NB4 (cell line): ENCODE measurements at regions not wholly inside any gene's neighbourhood (a gene's known extent, or its start where the extent isn't known, plus 50 kb on each side); places are given as distances from the start of the nearest gene placed in this dataset.

Source experiments
- CTCF ChIP-seq: IDR thresholded peaks from one replicate; pipeline ENCODE4 v1.5.1; 2012; ENCODE audit warnings: low read depth, low read length
- TF ChIP-seq, protein P1 (sequence below): IDR thresholded peaks from 2 replicates; pipeline ENCODE4 v1.6.1; 2011; ENCODE audit warnings: low read depth, low read length

DNA sequence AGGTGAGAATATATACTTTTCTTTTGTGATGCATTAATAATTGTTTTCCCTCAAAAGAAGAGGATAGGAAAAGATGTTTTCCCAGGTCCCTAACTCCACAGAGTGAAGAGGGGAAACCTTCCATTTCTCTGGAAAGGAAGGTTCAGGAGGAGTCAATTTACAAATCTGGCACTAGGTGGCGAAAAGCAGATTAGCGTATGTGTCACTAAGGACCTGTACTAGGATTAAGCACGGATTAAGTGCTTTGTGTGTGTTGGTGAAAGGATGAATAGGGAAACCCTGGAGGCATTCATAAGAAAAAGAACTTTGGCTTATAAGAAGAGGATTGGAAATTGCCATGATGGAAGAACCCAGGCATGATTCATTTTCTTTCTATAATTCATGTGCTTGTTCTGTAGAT is 410.1 kb upstream of the PLXNA2 start:
- TF ChIP-seq, protein P1, sequence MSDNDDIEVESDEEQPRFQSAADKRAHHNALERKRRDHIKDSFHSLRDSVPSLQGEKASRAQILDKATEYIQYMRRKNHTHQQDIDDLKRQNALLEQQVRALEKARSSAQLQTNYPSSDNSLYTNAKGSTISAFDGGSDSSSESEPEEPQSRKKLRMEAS = no peak
- peak; percentile 41 for TF ChIP-seq CTCF
